K562 (cell line): ENCODE measurements at regions not wholly inside any gene's neighbourhood (a gene's known extent, or its start where the extent isn't known, plus 50 kb on each side); places are given as distances from the start of the nearest gene placed in this dataset.

Experiments
- ATAC-seq: fragments of 200-7000 bp; cut with Tn5 transposase; 3 replicates; pipeline ENCODE4 v1.9.1; 2020; ENCODE audit warnings: moderate library complexity
- BruUV-seq: library from RNA; stranded (reverse); fragments of 400-500 nt; replicated peaks from 2 replicates; lab custom pipeline; 2021; lab: Mats Ljungman, UMichigan
- CTCF ChIA-PET: fragments of 300-600 bp; formaldehyde crosslinking; extraction: SDS; loops from one replicate; lab custom pipeline; 2021; ENCODE audit warnings: low intra/inter-chr PET ratio; lab: Yijun Ruan, JAX
- POLR2A ChIA-PET: fragments of 300-600, 350-650 bp; sonication (Branson Sonifier 250); formaldehyde crosslinking; extraction: SDS; loops from one replicate; lab custom pipeline; 2021; ENCODE audit warnings: antibody characterized with exemption, inconsistent platforms; lab: Yijun Ruan, JAX
- DNase-seq, 4 experiments: peaks; one replicate each; pipeline versions ENCODE4 v3.0.0 to v3.0.0-alpha.2; 2011 to 2018; ENCODE audit warnings: low spot score in 3 of 4, mixed read lengths in 3 of 4; ENCODE audit errors: extremely low read depth in 1 of 4
- FAIRE-seq: peaks from 2 replicates; lab custom pipeline; 2011; peaks lifted over from hg19 to GRCh38; lab: Jason Lieb, UNC
- H2AFZ ChIP-seq: 2 replicates; pipeline ENCODE4 v1.6.0; 2011; ENCODE audit warnings: low read depth, low read length, control low read depth, inconsistent platforms
- H3K27ac ChIP-seq: fragments of 200-600 bp; 3 replicates; pipeline ENCODE4 v1.8.0; 2011; ENCODE audit warnings: low read depth, mild to moderate bottlenecking, control low read depth, inconsistent platforms, low read length, moderate library complexity, mixed read lengths; ENCODE audit errors: extremely low read depth
- H3K27me3 ChIP-seq, 2 experiments: fragments of 300-600 bp in 1 of 2; 2 replicates in 1 of 2; 3 replicates in 1 of 2; pipeline versions ENCODE4 v1.6.0 to v1.8.0; 2011; ENCODE audit warnings: inconsistent platforms in 2 of 2, low read length in 2 of 2, mild to moderate bottlenecking in 1 of 2, mixed read lengths in 1 of 2, moderate library complexity in 1 of 2; ENCODE audit not compliant: control insufficient read depth in 2 of 2, insufficient read depth in 2 of 2
- H3K36me3 ChIP-seq: fragments of 300-600 bp; 3 replicates; pipeline ENCODE4 v1.8.0; 2011; ENCODE audit warnings: mild to moderate bottlenecking, low read length, inconsistent platforms; ENCODE audit not compliant: control insufficient read depth, insufficient read depth
- H3K4me1 ChIP-seq, 2 experiments: fragments of 200-600 bp in 1 of 2; replicated peaks in 1 of 2; 2 replicates in 1 of 2; 3 replicates in 1 of 2; pipeline versions ENCODE4 v1.5.1 to v1.8.0; 2011; ENCODE audit warnings: inconsistent platforms in 2 of 2, low read length in 2 of 2, mild to moderate bottlenecking in 1 of 2, mixed read lengths in 1 of 2, moderate library complexity in 1 of 2; ENCODE audit not compliant: control insufficient read depth in 2 of 2, insufficient read depth in 2 of 2
- H3K4me2 ChIP-seq: 2 replicates; pipeline ENCODE4 v1.6.1; 2011; ENCODE audit warnings: low read length, control low read depth, inconsistent platforms, mixed read lengths; ENCODE audit not compliant: insufficient read depth
- H3K4me3 ChIP-seq: fragments of 200-600 bp; sonication (generic), shearing (Covaris generic); 2 replicates; pipeline ENCODE4 v1.5.1; 2016; ENCODE audit warnings: control low read depth, inconsistent platforms
- H3K79me2 ChIP-seq: fragments of 200-600 bp; 3 replicates; pipeline ENCODE4 v1.8.0; 2011; ENCODE audit warnings: low read length, inconsistent platforms; ENCODE audit not compliant: control insufficient read depth, insufficient read depth
- H3K9ac ChIP-seq, 2 experiments: 2 replicates each; pipeline versions ENCODE4 v1.6.0 to v1.6.1; 2011; ENCODE audit warnings: low read depth in 2 of 2, low read length in 2 of 2, control low read depth in 1 of 2, inconsistent platforms in 1 of 2, mild to moderate bottlenecking in 1 of 2, mixed read lengths in 1 of 2; ENCODE audit not compliant: insufficient read depth in 1 of 2
- H3K9me1 ChIP-seq: one replicate; pipeline ENCODE4 v1.6.0; 2011; ENCODE audit warnings: inconsistent platforms, mild to moderate bottlenecking, low read length, moderate library complexity; ENCODE audit not compliant: control insufficient read depth, insufficient read depth
- H3K9me3 ChIP-seq: replicated peaks from 2 replicates; pipeline ENCODE4 v1.5.1; 2011; ENCODE audit warnings: low read depth, low read length, inconsistent platforms; ENCODE audit not compliant: control insufficient read depth, insufficient read depth
- H4K20me1 ChIP-seq: replicated peaks from 2 replicates; pipeline ENCODE4 v1.6.1; 2011; ENCODE audit warnings: low read length, inconsistent platforms, mixed read lengths; ENCODE audit not compliant: control insufficient read depth, insufficient read depth
- CEBPG ChIP-seq, 3 experiments: fragments of 200-800 bp in 1 of 3; sonication (Bioruptor generic) in 1 of 3; sonication (generic) in 1 of 3; formaldehyde crosslinking in 1 of 3; IDR thresholded peaks in 2 of 3; conservative IDR thresholded peaks in 1 of 3; 2 replicates each; pipeline versions ENCODE4 v1.6.1 to v1.8.0; 2016 to 2022; ENCODE audit warnings: missing compliant biosample characterization in 2 of 3, missing genetic modification characterization in 2 of 3, mild to moderate bottlenecking in 1 of 3, missing genetic modification reagents in 1 of 3
- ELK1 ChIP-seq: sonication (generic); formaldehyde crosslinking; IDR thresholded peaks from 2 replicates; pipeline ENCODE4 v1.8.1; 2022; ENCODE audit warnings: missing genetic modification reagents
- EP400 ChIP-seq: fragments of 450-650 bp; IDR thresholded peaks from 2 replicates; pipeline ENCODE4 v1.6.1; 2017; ENCODE audit warnings: antibody characterized with exemption, mild to moderate bottlenecking, moderate library complexity
- HMG20A ChIP-seq: fragments of 450-650 bp; formaldehyde crosslinking; conservative IDR thresholded peaks from 2 replicates; pipeline ENCODE4 v1.4.0; 2020; ENCODE audit warnings: mild to moderate bottlenecking, mixed read lengths
- LCOR ChIP-seq: sonication (generic); formaldehyde crosslinking; IDR thresholded peaks from 2 replicates; pipeline ENCODE4 v1.8.0; 2022; ENCODE audit warnings: mild to moderate bottlenecking, missing genetic modification reagents
- NFIC ChIP-seq: fragments of 450-650 bp; IDR thresholded peaks from 2 replicates; pipeline ENCODE4 v1.6.1; 2017; ENCODE audit warnings: mild to moderate bottlenecking, inconsistent platforms
- SMARCC2 ChIP-seq: fragments of 450-650 bp; IDR thresholded peaks from 2 replicates; pipeline ENCODE4 v1.6.1; 2017; ENCODE audit warnings: antibody characterized with exemption, moderate library complexity, mild to moderate bottlenecking, low read depth
- TCF3 ChIP-seq: sonication (generic); formaldehyde crosslinking; IDR thresholded peaks from 2 replicates; pipeline ENCODE4 v1.4.0; 2020; ENCODE audit warnings: mild to moderate bottlenecking, missing genetic modification reagents
- ZNF511 ChIP-seq: sonication (generic); formaldehyde crosslinking; IDR thresholded peaks from 2 replicates; pipeline ENCODE4 v1.8.0; 2022; ENCODE audit warnings: mild to moderate bottlenecking, missing genetic modification reagents
- WGBS: fragments of 100-300 bp; shearing (Covaris generic); methylation state at CpG from one replicate; pipeline ENCODE4 v1.1.6; 2016; ENCODE audit warnings: low coverage, mixed read lengths; ENCODE audit not compliant: insufficient coverage; ENCODE audit errors: missing lambda C conversion rate; 5-methylcytosine and 5-hydroxymethylcytosine counted together
- in situ Hi-C: fragments of 300-500 bp; cut with MboI; formaldehyde crosslinking; loops from 4 replicates; pipeline ENCODE4 v1.15.0; 2018; ENCODE audit warnings: inconsistent platforms, mixed read lengths
- intact Hi-C: fragments of 100-400 bp; cut with micrococcal nuclease; formaldehyde crosslinking; loops from 2 replicates; pipeline ENCODE4 v1.14.2; 2022

- intact Hi-C loops (no loop called here), in situ Hi-C loops (no loop called here)
- H3K27me3 ChIP-seq, result no peaks in the 10 kb centered on the region
- no peaks in the 10 kb centered on the region for H4K20me1 ChIP-seq
- ChIA-PET CTCF (no interaction called here), POLR2A (no interaction called here)
- H3K9me3 ChIP-seq, result no peaks in the 10 kb centered on the region
- BruUV-seq, result no TSS peak
- H3K4me1 ChIP-seq, result no peaks in the 10 kb centered on the region
- ATAC-seq, result no peak
- no peaks in the 10 kb centered on the region for H3K9me1 ChIP-seq
- no peak for FAIRE-seq
- no peaks in the 10 kb centered on the region for H3K79me2 ChIP-seq
- no peak overlapping the region for H3K9ac ChIP-seq
- no peak overlapping the region for H3K4me3 ChIP-seq
- no peak overlapping the region for H3K4me2 ChIP-seq
- no peaks in the 10 kb centered on the region for H3K36me3 ChIP-seq
- no peak for DNase-seq
- TF ChIP-seq EP400 (no peak), ZNF511 (CRISPR knock-in tag) (no peak), SMARCC2 (no peak), NFIC (no peak), LCOR (CRISPR knock-in tag) (no peak), TCF3 (CRISPR knock-in tag) (no peak), HMG20A (no peak), ELK1 (CRISPR knock-in tag) (no peak), CEBPG (CRISPR knock-in tag; IDR thresholded peaks at IDR 0.05) (no peak), CEBPG (tag; conservative IDR thresholded peaks at IDR 0.05 in 1 of 2, IDR thresholded peaks at IDR 0.05 in 1 of 2) (no peak)
- no peak overlapping the region for H2AFZ ChIP-seq
- H3K27ac ChIP-seq, result no peak overlapping the region
- WGBS, result 0% methylated on average over 5 of the region's 5 CpGs
Measured at GRCh38 chrX:115437841-115438595, 123.0 kb upstream of the PLS3 start.
